ENCODE measurements at regions not wholly inside any gene's neighbourhood (a gene's known extent, or its start where the extent isn't known, plus 50 kb on each side); places are given as distances from the start of the nearest gene placed in this dataset.

DNA sequence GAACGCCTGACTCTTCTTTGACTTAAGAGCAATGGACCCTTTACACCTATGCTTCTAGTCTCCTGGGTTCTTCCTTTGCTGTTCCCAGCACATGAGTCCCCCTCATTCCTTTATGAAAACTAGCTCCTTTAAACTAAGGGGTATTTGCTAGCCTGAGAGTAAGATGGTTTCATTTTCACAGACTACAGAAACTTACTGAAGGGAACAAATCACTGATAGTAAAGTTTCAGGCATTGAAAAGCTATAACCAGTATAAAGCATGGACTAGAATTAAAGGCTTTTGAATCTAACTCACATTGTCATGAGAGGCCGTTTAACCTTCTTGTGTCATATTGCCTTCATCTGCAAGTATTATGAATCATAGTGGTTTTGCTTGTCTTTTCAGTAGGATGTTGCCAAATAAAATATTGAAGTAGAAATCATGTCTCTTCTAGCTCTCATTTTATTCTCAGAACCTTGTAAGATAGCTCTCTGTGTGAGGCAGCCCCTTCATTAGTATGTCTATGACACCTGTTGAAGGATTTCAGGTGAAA, 765.9 kb downstream of the NR2F2 start:
- no peak for DNase-seq (ENCODE audit: low spot score)

- no peak for DNase-seq (ENCODE audit: low spot score)
Measured at GRCh38 chr15:97099040-97099439, 768.5 kb downstream of the NR2F2 start.

GRCh38 chr15:97101572-97101971, 771.1 kb downstream of the NR2F2 start:
- DNase-seq (ENCODE audit: low spot score): no peak

- no peak for DNase-seq (ENCODE audit: low spot score)
Measured at GRCh38 chr15:97114900-97115760, 784.6 kb downstream of the NR2F2 start.

DNA sequence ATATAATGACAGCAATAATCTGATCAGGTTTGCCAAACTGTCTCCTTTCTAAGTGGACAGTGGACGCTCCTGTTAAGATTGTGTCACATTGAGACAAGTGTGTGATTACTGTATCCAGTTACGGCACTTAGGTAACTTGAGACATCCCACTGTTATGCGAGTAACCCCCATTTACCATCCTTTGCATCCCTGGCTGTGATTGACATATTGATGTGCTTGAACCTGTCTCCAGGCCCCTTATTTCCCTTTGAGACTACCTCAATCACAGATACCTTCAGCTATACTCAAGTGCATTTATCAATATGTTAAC, 785.2 kb downstream of the NR2F2 start:
- DNase-seq (ENCODE audit: low spot score): no peak

DNA sequence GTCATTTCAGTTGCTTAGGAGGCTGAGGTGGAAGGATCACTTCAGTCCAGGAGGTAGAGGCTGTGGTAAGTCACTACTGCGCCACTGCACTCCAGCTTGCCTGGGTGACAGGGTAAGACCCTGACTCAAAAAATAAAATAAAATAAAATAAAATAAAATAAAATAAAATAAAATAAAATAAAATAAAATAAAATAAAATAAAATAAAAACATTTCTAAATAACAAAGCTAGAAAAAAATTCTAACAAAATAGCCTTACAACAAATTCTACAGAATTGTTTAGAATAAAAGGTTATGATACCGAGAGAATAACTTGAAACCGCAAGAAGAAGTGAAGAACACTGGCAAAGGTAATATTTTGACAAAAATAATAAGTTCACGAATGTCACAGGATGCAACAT, 794.3 kb downstream of the NR2F2 start:
- DNase-seq (ENCODE audit: low spot score): no peak

DNA sequence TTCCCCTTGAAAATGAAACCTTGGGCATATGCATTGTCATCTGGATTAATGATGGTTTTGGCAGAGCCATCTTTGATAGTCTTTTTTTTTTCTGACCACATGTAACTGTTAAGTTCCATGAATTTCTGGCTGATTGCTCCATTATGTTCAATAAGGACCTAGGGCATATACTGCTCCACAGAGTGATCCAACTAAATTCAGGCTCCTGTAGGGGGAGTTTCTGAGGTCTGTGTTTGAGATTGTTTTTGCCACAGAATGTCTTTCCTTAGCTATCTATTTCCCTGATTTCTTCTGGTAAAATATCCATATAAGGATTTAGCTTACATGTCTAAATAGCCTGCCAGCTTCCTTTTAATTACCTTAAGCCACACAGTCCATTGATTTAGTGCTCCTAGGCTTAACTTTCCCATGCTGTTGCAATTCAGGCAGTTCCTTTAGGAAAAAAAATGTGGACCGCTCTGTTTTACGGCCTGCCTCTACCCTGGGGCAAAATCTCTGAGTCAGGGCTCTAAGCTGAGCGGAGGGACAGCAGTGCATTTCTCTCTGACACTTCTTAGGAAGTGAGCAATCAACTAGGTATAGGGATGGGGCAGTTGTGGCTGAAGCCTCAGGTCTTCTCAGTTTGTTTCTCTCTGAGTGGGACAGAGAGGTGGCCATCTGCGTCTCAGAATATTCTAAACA, 796.2 kb downstream of the NR2F2 start:
- DNase-seq (ENCODE audit: low spot score): no peak

GRCh38 chr15:97129674-97130073, 799.2 kb downstream of the NR2F2 start:
- no peak for DNase-seq (ENCODE audit: low spot score)

DNA sequence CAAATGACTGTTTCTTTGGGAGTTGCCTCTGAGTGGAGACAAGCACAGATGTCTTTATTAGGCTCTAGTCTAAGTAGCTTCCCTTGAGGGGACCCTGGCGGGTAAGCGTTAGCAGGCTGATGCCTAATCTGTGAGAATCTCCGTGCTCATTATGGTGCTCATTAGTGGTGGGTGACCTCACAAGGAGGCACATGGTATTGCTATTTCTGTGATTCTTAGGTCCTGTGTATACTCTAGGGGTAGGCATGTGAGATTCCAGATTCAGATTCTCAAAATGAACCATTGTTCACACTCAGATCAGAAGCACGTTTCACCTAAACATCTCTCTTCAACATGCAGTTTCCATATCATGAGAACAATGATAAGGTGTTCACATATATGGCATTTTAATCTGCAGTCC, 809.7 kb downstream of the NR2F2 start:
- DNase-seq (ENCODE audit: low spot score): no peak

- DNase-seq (ENCODE audit: low spot score): no peak
Measured at GRCh38 chr15:97141360-97141759, 810.9 kb downstream of the NR2F2 start.

DNA sequence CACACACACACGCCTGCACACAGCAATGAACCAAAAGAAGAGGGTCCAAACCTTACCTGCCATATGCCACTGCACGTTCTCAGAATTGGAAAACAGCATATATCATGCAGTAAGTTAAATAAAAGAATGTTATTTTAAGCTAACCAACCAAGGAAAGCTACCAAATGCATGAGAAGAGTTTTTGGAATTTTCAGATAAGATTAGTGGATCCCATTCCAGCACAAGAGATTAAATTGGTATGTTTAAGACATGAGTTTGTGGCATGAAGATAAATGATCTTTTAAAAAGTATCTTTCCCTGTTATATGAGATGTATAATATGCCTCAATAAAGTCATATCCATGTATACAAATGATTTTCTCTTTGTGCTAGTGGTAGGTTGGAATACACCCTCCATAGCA, 811.4 kb downstream of the NR2F2 start:
- DNase-seq (ENCODE audit: low spot score): no peak

DNA sequence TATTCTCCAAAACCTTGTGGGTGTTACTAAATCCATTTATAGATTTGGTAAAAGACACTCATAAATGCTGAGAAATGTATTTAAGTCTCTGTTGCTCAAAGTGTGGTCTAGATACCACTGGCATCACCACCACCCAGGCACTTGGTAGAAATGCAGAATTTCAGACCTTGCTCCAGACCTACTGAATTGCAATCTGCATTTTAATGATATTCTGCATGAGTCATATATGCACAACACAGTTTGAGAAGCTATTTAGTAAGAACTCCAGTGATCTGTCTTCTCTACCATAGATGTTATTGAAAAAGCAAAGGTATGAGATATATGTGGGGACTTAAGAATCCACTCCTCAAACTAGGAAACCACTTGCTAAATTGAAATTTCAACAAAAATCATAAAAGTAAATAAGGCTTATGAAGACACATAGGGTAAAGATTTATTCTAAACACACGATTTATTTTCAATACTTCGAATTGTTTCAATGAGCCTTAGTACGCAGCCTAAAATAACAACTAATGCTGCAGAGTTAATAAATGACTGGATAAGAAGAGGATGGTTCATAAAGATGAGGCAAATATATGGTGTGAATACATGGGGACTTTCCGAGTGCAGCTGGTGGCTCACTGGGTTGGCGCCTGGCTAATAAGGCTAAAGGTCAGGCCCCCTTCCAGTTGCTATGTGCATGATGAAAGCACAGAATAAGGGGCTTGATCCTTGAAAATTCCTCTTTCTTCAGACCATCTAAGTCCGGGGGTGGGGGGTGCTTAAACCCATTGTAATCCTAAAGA, 813.3 kb downstream of the NR2F2 start:
- no peak for DNase-seq (ENCODE audit: low spot score)

DNA sequence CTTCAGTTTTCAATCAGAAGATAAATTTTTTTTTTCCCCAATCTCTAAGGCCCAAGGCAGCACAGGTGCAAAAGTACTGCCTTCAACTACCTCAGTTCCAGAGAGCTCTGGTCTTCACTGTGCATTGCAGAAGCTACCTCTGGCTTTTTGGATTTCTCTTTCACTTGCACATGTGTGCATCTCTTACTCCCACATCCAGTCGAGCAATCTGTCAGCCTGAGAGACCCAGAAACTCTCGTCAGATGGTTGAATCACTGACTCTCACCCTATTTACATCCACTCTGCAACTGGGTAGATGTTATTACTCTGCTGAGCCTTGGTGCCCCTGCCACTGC, 813.8 kb downstream of the NR2F2 start:
- DNase-seq (ENCODE audit: low spot score): no peak

GRCh38 chr15:97146929-97147870, 813.3 kb upstream of the ARRDC4 start:
- DNase-seq (ENCODE audit: low spot score): no peak

DNA sequence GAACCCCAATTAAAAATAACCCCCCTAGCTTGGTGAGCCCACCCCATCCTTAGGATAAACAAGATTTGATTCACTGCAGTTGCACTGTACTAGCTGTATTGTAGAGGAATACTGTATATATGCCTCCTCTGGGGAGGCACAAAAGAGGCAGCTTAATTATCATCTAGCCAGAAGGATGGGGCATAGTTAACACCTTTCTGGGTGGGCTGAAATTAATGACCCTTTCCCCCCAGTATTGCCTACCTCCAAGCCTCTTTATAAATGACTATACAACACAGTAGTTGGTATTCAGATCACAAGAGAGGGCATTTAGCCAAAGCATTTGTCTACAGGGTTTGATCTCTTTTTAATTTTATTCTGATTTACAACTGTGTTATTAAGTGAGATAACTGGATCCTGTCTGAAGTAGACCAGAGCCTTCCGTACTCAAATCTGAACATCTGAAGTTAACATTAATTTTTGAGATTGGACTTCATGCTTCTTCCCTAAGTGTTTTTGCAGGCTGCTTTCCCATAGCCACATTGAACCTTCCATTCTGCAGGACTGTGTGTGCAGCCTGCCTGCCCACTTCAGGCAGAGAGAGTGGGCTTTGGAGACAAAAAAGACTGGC, 807.0 kb upstream of the ARRDC4 start:
- no peak for DNase-seq (ENCODE audit: low spot score)

GRCh38 chr15:97156739-97157265, 803.7 kb upstream of the ARRDC4 start:
- no peak for DNase-seq (ENCODE audit: low spot score)

DNA sequence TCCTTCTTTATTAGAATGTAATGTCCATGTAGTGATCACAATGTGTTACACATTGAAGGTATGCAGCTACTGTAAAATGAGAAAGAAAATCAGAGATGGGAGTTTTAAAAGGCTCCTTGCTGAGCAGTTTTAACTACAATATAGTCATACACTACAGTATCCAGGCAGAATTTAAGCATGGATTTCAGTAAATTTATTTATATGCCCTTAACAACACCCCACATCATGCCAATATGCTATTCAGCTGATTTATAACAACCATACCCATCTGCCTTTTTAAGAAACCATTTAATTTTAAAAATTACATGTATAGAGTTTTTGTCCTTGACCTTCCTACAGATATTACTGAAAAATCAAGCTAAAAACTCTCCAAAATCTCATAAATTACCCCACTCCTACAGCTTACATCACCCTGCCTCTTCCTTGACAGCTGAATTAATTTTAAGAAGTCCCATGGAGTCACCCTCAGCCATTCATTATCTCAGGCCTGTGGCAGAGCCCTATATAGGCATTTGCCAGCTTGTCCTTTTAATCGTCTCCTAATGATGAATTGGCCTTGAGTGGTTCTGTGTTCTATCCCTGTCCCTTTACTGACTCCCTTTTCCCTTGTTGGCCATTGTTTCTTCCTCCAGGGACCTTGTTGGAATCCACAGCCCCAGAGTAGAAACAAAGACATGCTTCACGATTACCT, 797.6 kb upstream of the ARRDC4 start:
- DNase-seq (ENCODE audit: low spot score): no peak

DNA sequence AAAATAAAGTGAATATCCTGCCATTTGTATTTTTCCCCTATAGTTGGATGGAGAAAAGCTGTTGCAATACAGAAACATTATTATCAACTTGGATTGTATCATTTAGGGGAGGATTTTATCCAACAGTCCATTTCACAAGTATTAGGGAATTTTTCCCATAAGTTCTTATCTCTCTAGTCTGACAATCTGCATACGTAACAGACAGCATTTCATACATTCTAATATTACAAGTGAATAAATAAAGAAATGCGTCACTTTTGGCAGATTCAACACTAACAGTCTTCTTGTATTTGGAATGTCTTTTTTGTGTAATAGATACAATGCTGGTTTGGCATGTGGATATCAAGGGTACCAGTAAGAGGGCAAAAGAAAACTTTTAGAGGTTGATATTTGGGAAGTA, 795.3 kb upstream of the ARRDC4 start:
- no peak for DNase-seq (ENCODE audit: low spot score)

DNA sequence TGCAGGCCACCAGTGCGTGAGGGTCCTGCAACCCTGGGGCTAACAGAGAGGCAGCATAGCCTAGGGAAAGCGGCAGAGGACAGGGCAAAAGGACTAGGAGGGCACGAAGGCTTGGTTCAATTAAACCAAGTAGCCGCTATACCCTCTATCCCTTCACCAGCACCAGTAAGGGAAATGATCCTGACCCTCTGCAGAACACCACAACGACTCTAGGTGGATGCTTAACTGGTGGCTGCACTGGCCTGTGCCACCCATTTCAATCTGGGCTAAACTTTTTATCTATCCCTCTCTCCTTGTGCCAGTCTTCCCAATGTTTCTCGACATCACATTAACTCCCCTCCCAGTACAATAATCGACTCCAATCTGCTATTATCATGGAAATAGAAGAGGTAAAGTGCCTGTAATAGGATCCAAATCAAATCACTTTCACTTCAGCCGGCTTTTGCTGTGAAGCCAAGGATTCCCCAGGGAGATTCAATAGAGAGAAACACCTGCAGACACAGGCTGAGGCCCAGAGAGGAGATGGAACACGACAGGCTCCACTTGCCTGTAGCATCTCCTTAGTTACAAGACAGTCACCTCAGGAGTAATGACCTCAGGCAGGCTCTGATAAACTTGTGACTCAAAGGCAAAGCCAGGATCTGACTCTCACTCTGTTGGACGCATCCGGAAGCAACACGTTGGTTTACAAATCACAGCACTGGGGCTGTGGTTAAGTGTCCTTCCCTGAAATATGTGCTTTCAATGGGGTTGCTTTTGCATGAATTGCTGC, 791.6 kb upstream of the ARRDC4 start:
- DNase-seq (ENCODE audit: low spot score): no peak

- no peak for DNase-seq (ENCODE audit: low spot score)
Measured at GRCh38 chr15:97171556-97171955, 788.9 kb upstream of the ARRDC4 start.

Data from GM03348 (cell line).